Tibial nerve (tissue), 4 donors: ENCODE measurements at regions not wholly inside any gene's neighbourhood (a gene's known extent, or its start where the extent isn't known, plus 50 kb on each side); places are given as distances from the start of the nearest gene placed in this dataset.
"Not testable (repeated sequence)": the region's sequence is repeated elsewhere in the genome, so short reads cannot be mapped to it uniquely, and the experiment has no call there.

ENCODE experiments used
- DNase-seq, 2 donors: peaks; one replicate each; pipeline ENCODE4 v3.0.0-alpha.2; 2019; ENCODE audit warnings: low spot score in 2 of 2
- H3K27ac ChIP-seq, 4 donors: fragments of 200-600 bp; sonication (generic) in 3 of 4; one replicate each; pipeline ENCODE4 v1.5.1; 2017 to 2019; ENCODE audit warnings: mild to moderate bottlenecking in 1 of 4
- H3K27me3 ChIP-seq, 2 donors: fragments of 200-600 bp; sonication (generic) in 1 of 2; one replicate each; pipeline versions ENCODE4 v1.5.1 to v1.6.0; 2017 to 2019
- H3K36me3 ChIP-seq, 3 donors: fragments of 200-600 bp; sonication (generic); one replicate each; pipeline ENCODE4 v1.5.1; 2018 to 2019
- H3K4me1 ChIP-seq, 4 donors: fragments of 200-600 bp; sonication (generic) in 3 of 4; one replicate each; pipeline ENCODE4 v1.5.1; 2017 to 2019
- H3K4me3 ChIP-seq, 4 donors: fragments of 200-600 bp; sonication (generic) in 3 of 4; one replicate each; pipeline ENCODE4 v1.5.1; 2017 to 2019; ENCODE audit warnings: mild to moderate bottlenecking in 1 of 4, moderate library complexity in 1 of 4
- H3K9me3 ChIP-seq, 4 donors: fragments of 200-600 bp; sonication (generic) in 3 of 4; one replicate each; pipeline ENCODE4 v1.5.1; 2017 to 2019
- EP300 ChIP-seq, 2 donors: sonication (generic); formaldehyde crosslinking; IDR thresholded peaks; one replicate each; pipeline ENCODE4 v1.6.1; 2017; ENCODE audit warnings: antibody characterized with exemption in 2 of 2, mild to moderate bottlenecking in 1 of 2
- POLR2A ChIP-seq, 2 donors: fragments of 450-650 bp; IDR thresholded peaks; one replicate each; pipeline ENCODE4 v1.6.1; 2017; ENCODE audit warnings: antibody characterized with exemption in 2 of 2, mild to moderate bottlenecking in 2 of 2, moderate library complexity in 2 of 2
- WGBS, 2 donors: methylation state at CpG; one replicate each; pipeline ENCODE4 v1.1.5; 2018; 5-methylcytosine and 5-hydroxymethylcytosine counted together
- TF ChIP-seq, protein P1 (sequence below), 5 experiments: fragments of 200-600 bp in 3 of 5; fragments of 450-650 bp in 2 of 5; sonication (generic) in 3 of 5; IDR thresholded peaks; one replicate each; pipeline ENCODE4 v1.5.1; 2016 to 2019; ENCODE audit warnings: antibody characterized with exemption in 5 of 5, mild to moderate bottlenecking in 3 of 5, moderate library complexity in 2 of 5

DNA sequence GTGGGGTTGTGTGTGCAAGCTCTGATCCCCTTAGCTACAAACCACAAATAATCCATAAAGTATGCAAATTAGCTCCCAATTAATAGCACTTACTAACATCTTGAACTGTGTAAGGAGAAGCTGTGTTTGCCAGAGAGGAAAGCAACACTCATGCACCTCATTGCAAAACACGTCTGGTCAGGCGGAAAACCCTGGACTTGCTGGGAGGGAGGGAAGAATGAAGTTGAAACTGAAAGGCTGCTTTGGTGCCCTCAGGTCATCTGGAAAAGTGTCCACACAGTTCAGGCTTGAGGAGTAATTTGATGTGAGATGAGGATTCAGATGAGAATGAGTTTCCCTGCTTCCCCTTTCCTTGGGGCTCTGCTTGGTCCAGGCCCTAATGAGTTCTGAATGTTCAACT, 185.5 kb upstream of the ANKRD28 start:
- Histone ChIP-seq H3K4me3 (no peak overlapping the region), H3K9me3 (peaks cover 0 to 4% (median 0%) of the 10 kb centered on the region in 4 donors), H3K27ac (peak overlapping the region; percentile 16 to 88 (median 54)), H3K36me3 (no peaks in the 10 kb centered on the region), H3K4me1 (no peaks in the 10 kb centered on the region), H3K27me3 (no peaks in the 10 kb centered on the region)
- no peak for DNase-seq
- no peak for TF ChIP-seq EP300 (IDR thresholded peaks at IDR 0.05)
- TF ChIP-seq, protein P1, sequence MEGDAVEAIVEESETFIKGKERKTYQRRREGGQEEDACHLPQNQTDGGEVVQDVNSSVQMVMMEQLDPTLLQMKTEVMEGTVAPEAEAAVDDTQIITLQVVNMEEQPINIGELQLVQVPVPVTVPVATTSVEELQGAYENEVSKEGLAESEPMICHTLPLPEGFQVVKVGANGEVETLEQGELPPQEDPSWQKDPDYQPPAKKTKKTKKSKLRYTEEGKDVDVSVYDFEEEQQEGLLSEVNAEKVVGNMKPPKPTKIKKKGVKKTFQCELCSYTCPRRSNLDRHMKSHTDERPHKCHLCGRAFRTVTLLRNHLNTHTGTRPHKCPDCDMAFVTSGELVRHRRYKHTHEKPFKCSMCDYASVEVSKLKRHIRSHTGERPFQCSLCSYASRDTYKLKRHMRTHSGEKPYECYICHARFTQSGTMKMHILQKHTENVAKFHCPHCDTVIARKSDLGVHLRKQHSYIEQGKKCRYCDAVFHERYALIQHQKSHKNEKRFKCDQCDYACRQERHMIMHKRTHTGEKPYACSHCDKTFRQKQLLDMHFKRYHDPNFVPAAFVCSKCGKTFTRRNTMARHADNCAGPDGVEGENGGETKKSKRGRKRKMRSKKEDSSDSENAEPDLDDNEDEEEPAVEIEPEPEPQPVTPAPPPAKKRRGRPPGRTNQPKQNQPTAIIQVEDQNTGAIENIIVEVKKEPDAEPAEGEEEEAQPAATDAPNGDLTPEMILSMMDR (IDR thresholded peaks at IDR 0.05), result no peak
- no peak for TF ChIP-seq POLR2A (IDR thresholded peaks at IDR 0.05)
- 45 to 59% methylated on average over 2 of the region's 2 CpGs for WGBS, 2 donors

DNA sequence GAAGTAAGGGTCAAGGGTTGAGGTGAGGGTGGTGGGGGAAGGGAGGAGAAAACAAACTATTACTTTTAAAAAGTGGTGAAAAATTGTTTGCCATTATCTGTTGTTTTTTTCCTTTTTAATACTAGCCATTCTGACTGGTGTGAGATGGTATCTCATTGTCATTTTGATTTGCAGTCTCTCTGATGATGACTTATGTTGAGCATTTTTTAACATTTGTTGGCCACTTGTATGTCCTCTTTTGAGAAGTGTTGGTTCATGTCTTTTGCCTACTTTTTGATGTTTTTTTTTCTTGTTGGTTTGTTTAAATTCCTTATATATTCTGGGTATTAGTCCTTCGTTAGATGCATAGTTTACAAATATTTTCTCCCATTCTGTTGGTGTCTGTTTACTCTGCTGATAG, 185.9 kb upstream of the ANKRD28 start:
- H3K4me1 ChIP-seq, result no peaks in the 10 kb centered on the region
- 76 to 89% methylated on average over 1 of the region's 1 CpG for WGBS, 2 donors
- H3K27ac ChIP-seq, result peak overlapping the region; percentile 16 to 88 (median 54)
- no peaks in the 10 kb centered on the region for H3K36me3 ChIP-seq
- no peak overlapping the region for H3K4me3 ChIP-seq
- no peak for DNase-seq
- no peak for TF ChIP-seq POLR2A (IDR thresholded peaks at IDR 0.05)
- TF ChIP-seq, protein P1 (IDR thresholded peaks at IDR 0.05), result no peak
- TF ChIP-seq EP300 (IDR thresholded peaks at IDR 0.05), result no peak
- peaks cover 0 to 4% (median 0%) of the 10 kb centered on the region in 4 donors for H3K9me3 ChIP-seq
- H3K27me3 ChIP-seq, result no peaks in the 10 kb centered on the region

DNA sequence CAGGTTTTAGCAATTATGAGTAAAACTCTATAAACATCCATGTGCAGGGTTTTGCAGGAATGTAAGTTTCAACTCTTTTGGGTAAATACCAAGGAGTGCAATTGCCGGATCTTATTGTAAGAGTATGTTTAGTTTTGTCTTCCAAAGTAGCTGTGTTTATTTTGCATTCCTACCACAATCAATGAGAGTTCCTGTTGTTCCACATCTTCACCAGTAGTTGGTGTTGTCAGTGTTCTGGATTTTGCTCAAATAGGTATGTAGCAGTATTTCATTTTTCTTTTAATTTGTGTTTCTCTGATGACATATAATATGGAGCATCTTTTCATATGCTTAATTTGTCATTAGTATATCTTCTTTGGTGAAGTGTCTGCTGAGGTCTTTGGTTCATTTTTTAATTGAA, 185.1 kb upstream of the GALNT15 start:
- TF ChIP-seq POLR2A (IDR thresholded peaks at IDR 0.05) (no peak), EP300 (IDR thresholded peaks at IDR 0.05) (no peak)
- TF ChIP-seq, protein P1 (IDR thresholded peaks at IDR 0.05), result no peak
- no peaks in the 10 kb centered on the region for H3K27me3 ChIP-seq
- no peak for DNase-seq
- H3K4me3 ChIP-seq, result no peak overlapping the region
- 85% methylated on average over 1 of the region's 1 CpG for WGBS, 2 donors
- no peak overlapping the region for H3K27ac ChIP-seq
- no peaks in the 10 kb centered on the region for H3K36me3 ChIP-seq
- peaks cover 0 to 6% (median 0%) of the 10 kb centered on the region in 4 donors for H3K9me3 ChIP-seq
- no peaks in the 10 kb centered on the region for H3K4me1 ChIP-seq

DNA sequence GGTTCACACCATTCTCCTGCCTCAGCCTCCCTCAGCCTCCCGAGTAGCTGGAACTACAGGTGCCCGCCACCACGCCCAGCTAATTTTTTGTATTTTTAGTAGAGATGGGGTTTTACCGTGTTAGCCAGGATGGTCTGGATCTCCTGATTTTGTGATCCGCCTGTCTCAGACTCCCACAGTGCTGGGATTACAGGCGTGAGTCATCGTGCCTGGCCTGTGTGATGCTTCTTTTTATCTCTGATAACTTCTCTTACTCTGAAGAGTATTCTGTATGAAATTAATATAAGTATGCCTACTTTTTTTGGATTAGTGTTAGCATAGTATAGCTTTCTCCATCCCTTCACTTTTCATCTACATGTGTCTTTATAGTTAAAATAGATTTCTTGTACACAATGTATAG, 180.8 kb upstream of the GALNT15 start:
- not testable (repeated sequence) for H3K4me1 ChIP-seq, H3K4me3 ChIP-seq, H3K9me3 ChIP-seq, H3K27ac ChIP-seq, H3K27me3 ChIP-seq, DNase-seq, H3K36me3 ChIP-seq
- WGBS, 2 donors, result 82 to 94% methylated on average over 7 of the region's 7 CpGs

DNA sequence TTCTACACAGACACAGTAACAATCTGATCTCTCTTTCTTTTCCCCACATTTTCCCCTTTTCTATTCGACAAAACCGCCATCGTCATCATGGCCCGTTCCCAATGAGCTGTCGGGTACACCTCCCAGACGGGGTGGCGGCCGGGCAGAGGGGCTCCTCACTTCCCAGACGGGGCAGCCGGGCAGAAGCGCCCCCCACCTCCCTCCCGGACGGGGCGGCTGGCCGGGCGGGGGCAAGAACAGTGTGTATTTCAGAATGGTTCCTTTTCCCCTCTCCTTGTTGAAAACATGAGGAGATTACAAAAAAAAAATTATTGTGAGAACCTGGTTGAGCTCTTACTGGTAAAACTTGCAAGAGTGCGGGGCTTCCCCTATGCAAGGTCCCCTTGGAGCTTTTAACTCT, 178.0 kb upstream of the GALNT15 start:
- H3K9me3 ChIP-seq, result not testable (repeated sequence)

DNA sequence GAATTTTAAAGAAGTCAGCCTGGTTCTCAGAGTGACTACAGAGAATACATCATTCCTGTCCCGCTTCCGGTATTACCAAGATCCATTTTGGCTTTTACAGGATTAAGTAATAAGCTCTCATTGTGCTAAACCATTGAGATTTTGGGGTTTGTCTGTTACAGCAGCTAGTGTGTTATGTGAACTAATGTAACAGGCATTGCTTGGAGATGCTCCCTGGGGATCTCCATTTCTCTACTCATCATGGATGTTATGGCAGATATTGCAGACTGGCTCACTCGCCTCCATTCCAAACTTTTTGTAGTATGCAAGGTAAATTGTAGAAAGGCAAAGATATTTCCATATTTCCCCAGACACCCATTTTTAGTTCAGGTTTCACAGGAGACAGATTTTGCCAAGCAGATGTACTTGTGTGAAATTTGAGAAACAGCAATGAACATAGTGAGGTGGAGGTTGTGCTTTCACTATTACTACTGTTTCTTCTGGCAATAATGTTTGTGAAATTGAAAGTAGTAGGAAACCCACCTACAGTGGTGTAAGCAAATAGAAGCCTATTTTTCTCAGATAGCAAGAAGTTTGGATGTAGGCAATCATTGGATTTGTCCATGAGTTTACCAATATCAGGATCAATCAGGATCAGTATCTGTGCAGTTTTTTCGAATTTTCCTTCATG, 177.1 kb upstream of the GALNT15 start:
- no peaks in the 10 kb centered on the region for H3K9me3 ChIP-seq
- DNase-seq, result no peak
- no peaks in the 10 kb centered on the region for H3K4me1 ChIP-seq
- 68 to 80% methylated on average over 4 of the region's 4 CpGs for WGBS, 2 donors
- H3K27ac ChIP-seq, result no peak overlapping the region
- H3K4me3 ChIP-seq, result no peak overlapping the region
- no peaks in the 10 kb centered on the region for H3K27me3 ChIP-seq
- TF ChIP-seq, protein P1 (IDR thresholded peaks at IDR 0.05), result no peak
- TF ChIP-seq POLR2A (IDR thresholded peaks at IDR 0.05) (no peak), EP300 (IDR thresholded peaks at IDR 0.05) (no peak)
- no peaks in the 10 kb centered on the region for H3K36me3 ChIP-seq

More for the DNA sequence above, 178.0 kb upstream of the GALNT15 start:
- not testable (repeated sequence) for DNase-seq, H3K36me3 ChIP-seq, H3K27me3 ChIP-seq, H3K27ac ChIP-seq, H3K4me3 ChIP-seq, H3K4me1 ChIP-seq
- WGBS, 2 donors, result 94 to 95% methylated on average over 12 to 16 of the region's 17 CpGs
